Stimulated activated naive CD8-positive, alpha-beta T cell treated with anti-CD3 and anti-CD28 coated beads, Interleukin-15, amount 100 ng/mL, for 72 hours (primary cell): ENCODE measurements at regions not wholly inside any gene's neighbourhood (a gene's known extent, or its start where the extent isn't known, plus 50 kb on each side); places are given as distances from the start of the nearest gene placed in this dataset.

Source experiments
- ATAC-seq: fragments of 150-1000 bp; cut with Tn5 transposase; 2 replicates; pipeline ENCODE4 v1.10.0; 2021; ENCODE audit warnings: mild to moderate bottlenecking, moderate library complexity
- DNase-seq, 2 donors: peaks; one replicate each; pipeline ENCODE4 v3.0.0; 2021 to 2022
- H3K27ac Mint-ChIP-seq, 2 donors: one replicate each; pipeline ENCODE4 v1.8.0; 2022; ENCODE audit warnings: mild to moderate bottlenecking in 2 of 2, mixed read lengths in 2 of 2, moderate library complexity in 2 of 2
- H3K27me3 Mint-ChIP-seq: one replicate; pipeline ENCODE4 v1.8.0; 2022; ENCODE audit warnings: mixed read lengths
- H3K4me1 Mint-ChIP-seq: one replicate; pipeline ENCODE4 v1.8.0; 2022; ENCODE audit warnings: mild to moderate bottlenecking, mixed read lengths
- H3K4me3 Mint-ChIP-seq, 2 donors: one replicate each; pipeline ENCODE4 v1.8.0; 2022; ENCODE audit warnings: mild to moderate bottlenecking in 2 of 2, mixed read lengths in 2 of 2, moderate library complexity in 1 of 2
- H3K9me3 Mint-ChIP-seq, 2 donors: one replicate each; pipeline ENCODE4 v1.8.0; 2022; ENCODE audit warnings: mixed read lengths in 2 of 2

DNA sequence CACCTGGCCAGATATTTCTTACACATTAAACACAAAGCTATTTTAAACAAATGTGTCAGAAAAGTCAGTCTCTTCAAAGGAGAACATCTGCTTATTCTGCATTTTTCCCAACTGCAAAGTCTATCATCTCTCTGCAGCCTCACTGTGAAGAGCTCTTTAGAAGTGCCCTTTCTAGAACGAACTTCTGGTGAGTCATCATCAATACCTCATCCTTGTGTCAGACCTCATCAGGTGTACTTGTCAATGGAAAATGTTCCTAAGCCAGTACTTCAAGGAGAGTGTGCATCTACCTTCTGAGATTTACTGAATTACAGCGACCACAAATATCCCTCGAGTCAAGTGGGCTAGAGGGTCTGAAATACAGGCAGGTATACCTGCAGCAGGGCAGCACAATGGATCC, 457.3 kb downstream of the LRIG3 start:
- H3K27me3 Mint-ChIP-seq, result no peaks in the 10 kb centered on the region
- no peaks in the 10 kb centered on the region for H3K4me1 Mint-ChIP-seq
- H3K27ac Mint-ChIP-seq, result no peak overlapping the region
- no peak overlapping the region for H3K4me3 Mint-ChIP-seq
- no peak for DNase-seq
- ATAC-seq, result no peak
- peaks cover 0 to 14% of the 10 kb centered on the region in 2 donors for H3K9me3 Mint-ChIP-seq

DNA sequence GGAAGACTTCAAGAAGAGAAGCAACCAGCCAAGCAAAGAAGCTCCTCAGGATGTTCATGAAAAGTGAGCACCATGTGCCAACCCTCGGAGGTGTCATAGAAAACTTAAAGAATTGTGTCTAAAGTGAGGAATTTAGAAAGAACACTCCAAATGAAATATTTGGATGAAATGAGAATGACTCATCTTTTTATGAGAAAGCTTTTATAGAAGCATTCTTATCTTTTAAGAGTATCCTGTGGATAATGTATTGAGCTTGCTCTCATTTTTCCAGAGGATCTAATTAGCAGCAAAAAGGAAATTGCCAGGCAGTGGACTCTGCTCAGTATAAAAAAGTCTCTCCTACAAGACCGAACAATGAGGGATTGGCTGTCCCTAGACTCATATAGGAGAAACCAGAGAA, 454.9 kb downstream of the LRIG3 start:
- no peaks in the 10 kb centered on the region for H3K4me1 Mint-ChIP-seq
- H3K27ac Mint-ChIP-seq, result no peak overlapping the region
- DNase-seq (no peak), ATAC-seq (no peak)
- peaks cover 0 to 18% of the 10 kb centered on the region in 2 donors for H3K9me3 Mint-ChIP-seq
- H3K4me3 Mint-ChIP-seq, result no peak overlapping the region
- H3K27me3 Mint-ChIP-seq, result no peaks in the 10 kb centered on the region

- Mint-ChIP-seq H3K27ac (no peak overlapping the region), H3K27me3 (no peaks in the 10 kb centered on the region), H3K4me3 (no peak overlapping the region), H3K9me3 (peaks cover 0 to 18% of the 10 kb centered on the region in 2 donors), H3K4me1 (no peaks in the 10 kb centered on the region)
- DNase-seq (no peak), ATAC-seq (no peak)
These were observed 449.9 kb downstream of the LRIG3 start for GRCh38 chr12:58470266-58471010.

DNA sequence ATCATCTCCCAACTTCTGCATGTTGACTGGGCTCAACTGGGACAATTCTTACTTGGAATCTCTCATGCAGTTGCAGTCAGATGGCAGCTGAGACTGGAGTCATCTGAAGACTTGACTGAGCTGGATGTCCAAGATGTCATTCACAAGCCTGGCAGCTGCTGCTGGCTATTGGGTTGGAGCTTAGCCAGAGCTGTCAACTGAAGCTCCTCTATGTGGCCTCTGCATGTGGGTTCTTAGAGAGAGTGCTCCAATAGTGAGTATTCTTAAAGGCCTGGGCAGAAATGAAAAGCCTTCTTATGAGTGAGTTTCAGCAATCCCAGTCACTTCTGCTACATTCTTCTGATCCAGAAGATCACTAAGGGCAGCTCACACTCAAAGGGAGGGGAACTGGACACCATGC, 440.9 kb downstream of the LRIG3 start:
- no peaks in the 10 kb centered on the region for H3K27me3 Mint-ChIP-seq
- no peaks in the 10 kb centered on the region for H3K9me3 Mint-ChIP-seq
- no peaks in the 10 kb centered on the region for H3K4me1 Mint-ChIP-seq
- H3K27ac Mint-ChIP-seq, result no peak overlapping the region
- H3K4me3 Mint-ChIP-seq, result no peak overlapping the region
- DNase-seq, result no peak
- no peak for ATAC-seq

GRCh38 chr12:58481811-58482210, 438.5 kb downstream of the LRIG3 start:
- H3K27me3 Mint-ChIP-seq, result no peaks in the 10 kb centered on the region
- H3K4me3 Mint-ChIP-seq, result no peak overlapping the region
- ATAC-seq (no peak), DNase-seq (no peak)
- H3K9me3 Mint-ChIP-seq, result no peaks in the 10 kb centered on the region
- no peaks in the 10 kb centered on the region for H3K4me1 Mint-ChIP-seq
- no peak overlapping the region for H3K27ac Mint-ChIP-seq

- H3K27me3 Mint-ChIP-seq, result no peaks in the 10 kb centered on the region
- no peaks in the 10 kb centered on the region for H3K9me3 Mint-ChIP-seq
- H3K4me3 Mint-ChIP-seq, result no peak overlapping the region
- H3K27ac Mint-ChIP-seq, result peak overlapping the region in 1 of 2 donors; percentile 19
- H3K4me1 Mint-ChIP-seq, result no peaks in the 10 kb centered on the region
- ATAC-seq (no peak), DNase-seq (no peak)
These were observed 433.0 kb downstream of the LRIG3 start for GRCh38 chr12:58487255-58487654.

- no peak overlapping the region for H3K4me3 Mint-ChIP-seq
- no peaks in the 10 kb centered on the region for H3K4me1 Mint-ChIP-seq
- ATAC-seq (no peak), DNase-seq (no peak)
- H3K9me3 Mint-ChIP-seq, result no peaks in the 10 kb centered on the region
- no peaks in the 10 kb centered on the region for H3K27me3 Mint-ChIP-seq
- H3K27ac Mint-ChIP-seq, result no peak overlapping the region
These were observed 432.6 kb downstream of the LRIG3 start for GRCh38 chr12:58487678-58488161.

DNA sequence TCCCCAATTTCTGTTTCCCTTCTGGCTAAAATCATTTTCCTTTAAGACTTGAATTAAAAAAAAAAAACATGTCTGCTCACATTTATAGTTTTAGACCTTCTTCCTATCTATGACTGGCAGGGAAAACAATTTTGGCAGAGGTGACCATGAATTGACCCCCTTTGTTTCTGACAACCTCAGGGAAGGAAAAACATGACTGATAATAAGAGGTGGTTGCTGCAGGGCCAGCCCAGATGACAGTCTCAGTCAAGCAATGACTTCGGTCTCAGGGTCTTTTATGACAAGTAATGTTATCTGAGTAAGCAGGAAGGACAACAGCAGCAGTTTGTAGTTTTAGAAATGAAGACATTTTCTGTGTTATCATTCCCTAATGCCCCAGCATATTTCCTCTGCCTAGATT, 430.9 kb downstream of the LRIG3 start:
- no peak overlapping the region for H3K4me3 Mint-ChIP-seq
- no peak overlapping the region for H3K27ac Mint-ChIP-seq
- DNase-seq, result no peak
- no peak for ATAC-seq
- no peaks in the 10 kb centered on the region for H3K9me3 Mint-ChIP-seq
- no peaks in the 10 kb centered on the region for H3K27me3 Mint-ChIP-seq
- H3K4me1 Mint-ChIP-seq, result no peaks in the 10 kb centered on the region

DNA sequence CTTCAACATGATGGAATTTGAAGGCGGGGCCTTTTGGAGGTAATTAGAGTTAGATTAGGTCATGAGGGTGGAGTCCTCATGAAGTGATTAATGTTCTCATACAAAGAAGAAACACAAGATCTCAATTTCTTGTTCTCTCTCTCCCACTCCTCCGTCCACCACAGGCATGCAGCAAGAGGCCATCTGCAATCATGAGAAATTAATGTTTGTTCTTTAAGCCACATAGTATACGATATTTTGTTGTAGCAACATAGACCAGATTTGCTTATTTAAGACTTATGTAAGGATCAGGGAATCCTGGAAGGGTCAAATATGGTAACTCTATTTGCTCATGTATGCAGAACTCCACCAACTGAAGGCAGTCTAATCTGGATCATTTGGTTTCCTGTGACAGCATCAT, 429.0 kb downstream of the LRIG3 start:
- Mint-ChIP-seq H3K27ac (no peak overlapping the region), H3K27me3 (no peaks in the 10 kb centered on the region), H3K9me3 (no peaks in the 10 kb centered on the region), H3K4me3 (no peak overlapping the region), H3K4me1 (no peaks in the 10 kb centered on the region)
- ATAC-seq (no peak), DNase-seq (no peak)

DNA sequence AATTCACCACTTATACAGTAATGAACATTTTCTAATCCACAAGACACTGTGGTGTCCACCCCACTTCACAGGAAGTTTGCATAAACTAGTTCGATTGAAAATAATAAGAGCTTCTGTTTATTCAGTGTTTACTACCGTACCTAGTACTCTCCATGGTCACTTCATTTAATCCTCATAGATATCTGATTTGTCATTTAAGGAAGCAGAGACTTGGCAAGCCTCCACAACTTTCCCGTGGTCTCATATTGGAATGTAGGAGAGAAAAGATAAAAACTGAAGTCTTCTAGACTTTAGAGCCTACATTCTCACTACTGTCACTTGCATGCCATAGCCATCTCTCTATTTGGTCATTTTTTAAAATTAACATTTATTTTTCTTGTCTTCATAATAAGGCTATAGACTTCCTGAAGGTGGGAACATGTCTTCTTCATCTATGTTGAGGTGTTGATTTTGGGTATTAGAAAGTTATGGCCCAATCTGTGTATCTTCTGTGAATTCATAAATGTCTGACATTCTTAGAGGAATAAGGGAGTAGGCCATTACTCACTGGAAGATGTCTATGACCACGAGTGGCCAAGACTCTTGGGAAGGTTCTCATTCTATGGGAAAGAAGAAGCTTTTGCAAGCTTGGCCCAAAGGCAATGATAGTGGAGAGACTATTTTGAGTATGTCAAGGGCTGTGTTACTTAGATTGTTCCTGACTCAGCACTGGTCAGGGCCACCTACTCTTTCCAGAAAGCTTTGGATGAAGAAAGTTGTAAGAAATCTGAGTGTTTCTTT, 423.7 kb downstream of the LRIG3 start:
- H3K27ac Mint-ChIP-seq, result no peak overlapping the region
- DNase-seq, result no peak
- H3K9me3 Mint-ChIP-seq, result no peaks in the 10 kb centered on the region
- no peak for ATAC-seq
- no peaks in the 10 kb centered on the region for H3K4me1 Mint-ChIP-seq
- no peaks in the 10 kb centered on the region for H3K27me3 Mint-ChIP-seq
- no peak overlapping the region for H3K4me3 Mint-ChIP-seq

- H3K9me3 Mint-ChIP-seq, result no peaks in the 10 kb centered on the region
- H3K4me1 Mint-ChIP-seq, result no peaks in the 10 kb centered on the region
- no peak for DNase-seq
- no peak overlapping the region for H3K27ac Mint-ChIP-seq
- H3K27me3 Mint-ChIP-seq, result no peaks in the 10 kb centered on the region
- ATAC-seq, result no peak
- no peak overlapping the region for H3K4me3 Mint-ChIP-seq
These were observed 419.9 kb downstream of the LRIG3 start for GRCh38 chr12:58500399-58500798.

DNA sequence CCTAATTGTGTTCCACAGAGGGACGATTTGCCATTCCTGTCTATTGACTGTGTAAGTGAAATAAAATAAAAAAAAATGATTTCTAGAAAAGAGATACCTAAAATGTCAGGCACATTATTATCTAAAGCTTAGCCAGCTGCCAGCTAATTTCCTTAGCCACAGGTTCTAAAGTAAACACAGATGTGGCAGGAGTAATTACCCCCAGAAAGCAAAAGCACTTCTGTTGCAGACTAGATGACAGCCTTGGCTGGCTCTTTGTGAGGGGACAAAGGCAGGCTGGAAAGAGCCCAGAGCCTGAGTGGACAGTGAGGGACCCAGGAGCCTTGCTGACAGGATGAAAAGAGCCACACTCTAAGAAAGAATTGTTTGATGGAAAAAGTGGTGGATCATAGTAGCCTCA, 418.1 kb downstream of the LRIG3 start:
- no peak overlapping the region for H3K27ac Mint-ChIP-seq
- ATAC-seq (no peak), DNase-seq (no peak)
- no peaks in the 10 kb centered on the region for H3K27me3 Mint-ChIP-seq
- no peaks in the 10 kb centered on the region for H3K9me3 Mint-ChIP-seq
- no peaks in the 10 kb centered on the region for H3K4me1 Mint-ChIP-seq
- no peak overlapping the region for H3K4me3 Mint-ChIP-seq

- Mint-ChIP-seq H3K4me3 (no peak overlapping the region), H3K4me1 (no peaks in the 10 kb centered on the region), H3K9me3 (no peaks in the 10 kb centered on the region), H3K27me3 (no peaks in the 10 kb centered on the region), H3K27ac (no peak overlapping the region)
- DNase-seq, result no peak
- no peak for ATAC-seq
These were observed 417.5 kb downstream of the LRIG3 start for GRCh38 chr12:58502841-58503240.

GRCh38 chr12:58503731-58504130, 416.6 kb downstream of the LRIG3 start:
- Mint-ChIP-seq H3K27ac (no peak overlapping the region), H3K9me3 (no peaks in the 10 kb centered on the region), H3K27me3 (no peaks in the 10 kb centered on the region), H3K4me3 (no peak overlapping the region), H3K4me1 (no peaks in the 10 kb centered on the region)
- DNase-seq (no peak), ATAC-seq (no peak)

- H3K4me1 Mint-ChIP-seq, result no peaks in the 10 kb centered on the region
- ATAC-seq (no peak), DNase-seq (no peak)
- H3K27me3 Mint-ChIP-seq, result no peaks in the 10 kb centered on the region
- H3K4me3 Mint-ChIP-seq, result no peak overlapping the region
- no peaks in the 10 kb centered on the region for H3K9me3 Mint-ChIP-seq
- H3K27ac Mint-ChIP-seq, result no peak overlapping the region
These were observed 416.0 kb downstream of the LRIG3 start for GRCh38 chr12:58504143-58504938.
